ENCODE measurements at regions not wholly inside any gene's neighbourhood (a gene's known extent, or its start where the extent isn't known, plus 50 kb on each side); places are given as distances from the start of the nearest gene placed in this dataset.
A peak's percentile ranks its signal among the peaks of the same experiment; 100 is the strongest.

GRCh38 chrX:50978920-50979682 is 68.6 kb downstream of the BMP15 start:
- CTCF ChIA-PET, result interaction anchor here (0.9 kb wide), 1 partner anchor 10 kb away, joined by 3 read pairs; no protein-coding TSS in a partner anchor
- H3K36me3 ChIP-seq (ENCODE audit: insufficient read depth, low read length, poor library complexity, severe bottlenecking), result no peaks in the 10 kb centered on the region
- H3K4me1 ChIP-seq (ENCODE audit: insufficient read depth, low read length, poor library complexity, severe bottlenecking), result no peaks in the 10 kb centered on the region
- POLR2A ChIA-PET (ENCODE audit: low non-redundant PET), result no interaction called here
- TF ChIP-seq CTCF (conservative IDR thresholded peaks at IDR 0.05; ENCODE audit: low read depth, low read length) (no peak), EZH2 (IDR thresholded peaks at IDR 0.05; ENCODE audit: borderline replicate concordance, low read depth, low read length, poor library complexity, severe bottlenecking) (no peak)
- H3K4me3 ChIP-seq (ENCODE audit: low read depth, low read length, poor library complexity, severe bottlenecking), result no peak overlapping the region
- no peaks in the 10 kb centered on the region for H3K27me3 ChIP-seq (replicated peaks; ENCODE audit: insufficient read depth, low read depth, low read length, poor library complexity)
- BruUV-seq (replicated peaks), result no TSS peak
- no peaks in the 10 kb centered on the region for H3K9me3 ChIP-seq (ENCODE audit: low read depth, low read length, poor library complexity, severe bottlenecking)
- no peak for DNase-seq (ENCODE audit: low spot score)
- no peak overlapping the region for H3K27ac ChIP-seq (ENCODE audit: low read depth, low read length, poor library complexity, severe bottlenecking)
- intact Hi-C loops (cut with micrococcal nuclease; ENCODE audit: unreplicated experiment), result no loop called here

GRCh38 chrX:50980251-50980650 is 69.7 kb downstream of the BMP15 start:
- no peaks in the 10 kb centered on the region for H3K4me1 ChIP-seq (ENCODE audit: insufficient read depth, low read length, poor library complexity, severe bottlenecking)
- no peak overlapping the region for H3K4me3 ChIP-seq (ENCODE audit: low read depth, low read length, poor library complexity, severe bottlenecking)
- H3K36me3 ChIP-seq (ENCODE audit: insufficient read depth, low read length, poor library complexity, severe bottlenecking), result no peaks in the 10 kb centered on the region
- no peak for DNase-seq (ENCODE audit: low spot score)
- no peaks in the 10 kb centered on the region for H3K27me3 ChIP-seq (replicated peaks; ENCODE audit: insufficient read depth, low read depth, low read length, poor library complexity)
- CTCF ChIA-PET, result no interaction called here
- H3K27ac ChIP-seq (ENCODE audit: low read depth, low read length, poor library complexity, severe bottlenecking), result no peak overlapping the region
- no peak for TF ChIP-seq CTCF (conservative IDR thresholded peaks at IDR 0.05; ENCODE audit: low read depth, low read length)
- TF ChIP-seq EZH2 (IDR thresholded peaks at IDR 0.05; ENCODE audit: borderline replicate concordance, low read depth, low read length, poor library complexity, severe bottlenecking), result no peak
- H3K9me3 ChIP-seq (ENCODE audit: low read depth, low read length, poor library complexity, severe bottlenecking), result no peaks in the 10 kb centered on the region
- intact Hi-C loops (cut with micrococcal nuclease; ENCODE audit: unreplicated experiment), result no loop called here
- no TSS peak for BruUV-seq (replicated peaks)
- POLR2A ChIA-PET (ENCODE audit: low non-redundant PET), result no interaction called here

- ChIA-PET POLR2A (ENCODE audit: low non-redundant PET) (no interaction called here), CTCF (interaction anchor here (0.6 to 1.6 kb wide), 4 partner anchors 9 to 302 kb away, joined by 3 to 6 read pairs (median 3); no protein-coding TSS in a partner anchor)
- no peak overlapping the region for H3K27ac ChIP-seq (ENCODE audit: low read depth, low read length, poor library complexity, severe bottlenecking)
- TF ChIP-seq CTCF (conservative IDR thresholded peaks at IDR 0.05; ENCODE audit: low read depth, low read length), result peak; percentile 75
- TF ChIP-seq EZH2 (IDR thresholded peaks at IDR 0.05; ENCODE audit: borderline replicate concordance, low read depth, low read length, poor library complexity, severe bottlenecking), result no peak
- intact Hi-C loops (cut with micrococcal nuclease; ENCODE audit: unreplicated experiment), result loop anchor here (2.0 to 5.0 kb wide), 3 partner anchors 242 to 886 kb away; no protein-coding TSS in a partner anchor
- no peaks in the 10 kb centered on the region for H3K36me3 ChIP-seq (ENCODE audit: insufficient read depth, low read length, poor library complexity, severe bottlenecking)
- H3K27me3 ChIP-seq (replicated peaks; ENCODE audit: insufficient read depth, low read depth, low read length, poor library complexity), result no peaks in the 10 kb centered on the region
- H3K9me3 ChIP-seq (ENCODE audit: low read depth, low read length, poor library complexity, severe bottlenecking), result no peaks in the 10 kb centered on the region
- no TSS peak for BruUV-seq (replicated peaks)
- DNase-seq (ENCODE audit: low spot score), result peak; percentile 67
- H3K4me3 ChIP-seq (ENCODE audit: low read depth, low read length, poor library complexity, severe bottlenecking), result no peak overlapping the region
- H3K4me1 ChIP-seq (ENCODE audit: insufficient read depth, low read length, poor library complexity, severe bottlenecking), result no peaks in the 10 kb centered on the region
These were observed 78.1 kb downstream of the BMP15 start for GRCh38 chrX:50988649-50989048.
